Activated CD8-positive, alpha-beta memory T cell treated with anti-CD3 and anti-CD28 coated beads for 36 hours (primary cell): ENCODE measurements at regions not wholly inside any gene's neighbourhood (a gene's known extent, or its start where the extent isn't known, plus 50 kb on each side); places are given as distances from the start of the nearest gene placed in this dataset.

Experiments
- CTCF ChIA-PET: fragments of 350-600 bp; sonication (Branson Sonifier 250); formaldehyde crosslinking; loops from one replicate; lab custom pipeline; 2021; ENCODE audit warnings: antibody characterized with exemption; lab: Charles Lee
- POLR2A ChIA-PET: fragments of 350-600 bp; sonication (Branson Sonifier 250); formaldehyde crosslinking; loops from one replicate; lab custom pipeline; 2021; ENCODE audit warnings: antibody characterized with exemption; lab: Charles Lee

- ChIA-PET POLR2A (no interaction called here), CTCF (no interaction called here)
These were observed 202.5 kb downstream of the TUSC7 start for GRCh38 chr3:116912116-116912515.

- CTCF ChIA-PET: no interaction called here
- POLR2A ChIA-PET: no interaction called here
These were observed 204.4 kb downstream of the TUSC7 start for GRCh38 chr3:116914004-116914403.

- POLR2A ChIA-PET: no interaction called here
These were observed 207.3 kb downstream of the TUSC7 start for GRCh38 chr3:116916836-116917235.

GRCh38 chr3:116920826-116921610, 211.4 kb downstream of the TUSC7 start:
- ChIA-PET POLR2A (no interaction called here), CTCF (no interaction called here)

More at GRCh38 chr3:116916836-116917235, 207.3 kb downstream of the TUSC7 start:
- CTCF ChIA-PET: no interaction called here

GRCh38 chr3:116927918-116928317, 218.3 kb downstream of the TUSC7 start:
- CTCF ChIA-PET: no interaction called here
- POLR2A ChIA-PET: no interaction called here

- ChIA-PET POLR2A (no interaction called here), CTCF (no interaction called here)
These were observed 220.1 kb downstream of the TUSC7 start for GRCh38 chr3:116929505-116930222.

GRCh38 chr3:116930786-116931185, 221.2 kb downstream of the TUSC7 start:
- POLR2A ChIA-PET: no interaction called here
- CTCF ChIA-PET: no interaction called here

- ChIA-PET CTCF (no interaction called here), POLR2A (no interaction called here)
These were observed 229.5 kb downstream of the TUSC7 start for GRCh38 chr3:116939091-116939490.

GRCh38 chr3:116939550-116939949, 230.0 kb downstream of the TUSC7 start:
- ChIA-PET CTCF (no interaction called here), POLR2A (no interaction called here)

- POLR2A ChIA-PET: no interaction called here
- CTCF ChIA-PET: no interaction called here
These were observed 231.1 kb downstream of the TUSC7 start for GRCh38 chr3:116940719-116941118.

GRCh38 chr3:116946376-116946775, 236.8 kb downstream of the TUSC7 start:
- CTCF ChIA-PET: no interaction called here

GRCh38 chr3:116947148-116947547, 237.6 kb downstream of the TUSC7 start:
- ChIA-PET POLR2A (no interaction called here), CTCF (no interaction called here)

More at GRCh38 chr3:116946376-116946775, 236.8 kb downstream of the TUSC7 start:
- POLR2A ChIA-PET: no interaction called here

GRCh38 chr3:116947809-116948208, 238.2 kb downstream of the TUSC7 start:
- CTCF ChIA-PET: no interaction called here
- POLR2A ChIA-PET: no interaction called here

- POLR2A ChIA-PET: no interaction called here
- CTCF ChIA-PET: no interaction called here
These were observed 240.9 kb downstream of the TUSC7 start for GRCh38 chr3:116950301-116951055.

GRCh38 chr3:116951610-116952009, 242.0 kb downstream of the TUSC7 start:
- POLR2A ChIA-PET: no interaction called here
- CTCF ChIA-PET: no interaction called here

- ChIA-PET CTCF (no interaction called here), POLR2A (no interaction called here)
These were observed 248.7 kb downstream of the TUSC7 start for GRCh38 chr3:116958291-116958690.

GRCh38 chr3:116961106-116961505, 251.5 kb downstream of the TUSC7 start:
- ChIA-PET POLR2A (no interaction called here), CTCF (no interaction called here)

GRCh38 chr3:116963802-116964201, 254.2 kb downstream of the TUSC7 start:
- ChIA-PET CTCF (no interaction called here), POLR2A (no interaction called here)

- POLR2A ChIA-PET: no interaction called here
- CTCF ChIA-PET: no interaction called here
These were observed 257.1 kb downstream of the TUSC7 start for GRCh38 chr3:116966649-116967048.

GRCh38 chr3:116969135-116969534, 259.6 kb downstream of the TUSC7 start:
- POLR2A ChIA-PET: no interaction called here
- CTCF ChIA-PET: no interaction called here
